SK-N-SH treated with all-trans-retinoic acid at 6 μM for 48 hours (cell line): ENCODE measurements at regions not wholly inside any gene's neighbourhood (a gene's known extent, or its start where the extent isn't known, plus 50 kb on each side); places are given as distances from the start of the nearest gene placed in this dataset.
"Not testable (repeated sequence)": the region's sequence is repeated elsewhere in the genome, so short reads cannot be mapped to it uniquely, and the experiment has no call there.

Experiments used
- ATAC-seq: fragments of 200-7000 bp; cut with Tn5 transposase; 3 replicates; pipeline ENCODE4 v1.9.1; 2020; ENCODE audit warnings: mild to moderate bottlenecking, moderate library complexity
- ARNTL ChIP-seq: fragments of 450-650 bp; formaldehyde crosslinking; IDR thresholded peaks from 2 replicates; pipeline ENCODE4 v1.5.0; 2020; ENCODE audit warnings: low read depth, mild to moderate bottlenecking, moderate library complexity, borderline replicate concordance
- BACH2 ChIP-seq: fragments of 250-450 bp; sonication (Bioruptor Pico); IDR thresholded peaks from 2 replicates; pipeline ENCODE4 v1.9.0; 2021; ENCODE audit warnings: mild to moderate bottlenecking, borderline replicate concordance
- CREB5 ChIP-seq: fragments of 250-450 bp; sonication (Bioruptor Pico); IDR thresholded peaks from 2 replicates; pipeline ENCODE4 v1.5.1; 2020; ENCODE audit warnings: low read depth, mild to moderate bottlenecking, moderate library complexity
- CSDC2 ChIP-seq: fragments of 250-450 bp; sonication (Bioruptor Pico); IDR thresholded peaks from 2 replicates; pipeline ENCODE4 v1.5.0; 2020; ENCODE audit warnings: mild to moderate bottlenecking, moderate library complexity
- CSRNP3 ChIP-seq: fragments of 250-450 bp; sonication (Bioruptor Pico); IDR thresholded peaks from 2 replicates; pipeline ENCODE4 v1.5.1; 2021; ENCODE audit warnings: mild to moderate bottlenecking, moderate library complexity
- ESRRG ChIP-seq: fragments of 250-450 bp; sonication (Bioruptor Pico); IDR thresholded peaks from 2 replicates; pipeline ENCODE4 v1.6.1; 2021; ENCODE audit warnings: mild to moderate bottlenecking
- GLIS3 ChIP-seq: fragments of 250-450 bp; sonication (Bioruptor Pico); IDR thresholded peaks from 2 replicates; pipeline ENCODE4 v1.5.0; 2020; ENCODE audit warnings: mild to moderate bottlenecking, moderate library complexity
- OSR1 ChIP-seq: fragments of 250-450 bp; sonication (Bioruptor Pico); IDR thresholded peaks from 2 replicates; pipeline ENCODE4 v1.8.0; 2022; ENCODE audit warnings: moderate library complexity, mild to moderate bottlenecking, inconsistent platforms
- RARB ChIP-seq: fragments of 250-450 bp; sonication (Bioruptor Pico); IDR thresholded peaks from 2 replicates; pipeline ENCODE4 v1.8.0; 2021; ENCODE audit warnings: mild to moderate bottlenecking, moderate library complexity
- SNAI2 ChIP-seq: fragments of 250-450 bp; sonication (Bioruptor Pico); IDR thresholded peaks from 2 replicates; pipeline ENCODE4 v1.5.0; 2020; ENCODE audit warnings: mild to moderate bottlenecking, moderate library complexity
- TCF4 ChIP-seq: fragments of 250-450 bp; sonication (Bioruptor Pico); IDR thresholded peaks from 2 replicates; pipeline ENCODE4 v1.8.0; 2021; ENCODE audit warnings: mild to moderate bottlenecking, moderate library complexity, borderline replicate concordance
- TOX ChIP-seq: fragments of 250-450 bp; sonication (Bioruptor Pico); IDR thresholded peaks from 2 replicates; pipeline ENCODE4 v1.8.0; 2021; ENCODE audit warnings: mild to moderate bottlenecking, moderate library complexity, borderline replicate concordance
- TSHZ2 ChIP-seq: fragments of 250-450 bp; sonication (Bioruptor Pico); IDR thresholded peaks from 2 replicates; pipeline ENCODE4 v1.5.0; 2020; ENCODE audit warnings: mild to moderate bottlenecking, moderate library complexity
- ZC3H10 ChIP-seq: fragments of 250-450 bp; sonication (Bioruptor Pico); IDR thresholded peaks from 2 replicates; pipeline ENCODE4 v1.5.1; 2021; ENCODE audit warnings: mild to moderate bottlenecking, moderate library complexity
- ZNF70 ChIP-seq: fragments of 450-650 bp; formaldehyde crosslinking; IDR thresholded peaks from 2 replicates; pipeline ENCODE4 v1.5.0; 2020; ENCODE audit warnings: mild to moderate bottlenecking, moderate library complexity
- TF ChIP-seq, protein P1 (sequence below): fragments of 250-450 bp; sonication (Bioruptor Pico); IDR thresholded peaks from 2 replicates; pipeline ENCODE4 v1.8.0; 2021; ENCODE audit warnings: low read depth, mild to moderate bottlenecking, moderate library complexity, borderline replicate concordance
- TF ChIP-seq, protein P2 (sequence below): fragments of 250-450 bp; sonication (Bioruptor Pico); IDR thresholded peaks from 2 replicates; pipeline ENCODE4 v1.8.0; 2020; ENCODE audit warnings: mild to moderate bottlenecking, moderate library complexity, borderline replicate concordance

- TF ChIP-seq ZC3H10, result no peak
- TF ChIP-seq BACH2 (CRISPR knock-in tag), result no peak
- TF ChIP-seq RARB (CRISPR knock-in tag), result no peak
- no peak for TF ChIP-seq TSHZ2 (CRISPR knock-in tag)
- no peak for TF ChIP-seq GLIS3 (CRISPR knock-in tag)
- TF ChIP-seq CREB5 (CRISPR knock-in tag), result no peak
- TF ChIP-seq, all 23 proteins: peak for 0
- no peak for ATAC-seq
Measured at GRCh38 chr1:118479351-118479750, 294.3 kb upstream of the SPAG17 start.

GRCh38 chr1:118473825-118474224 lies 288.8 kb upstream of the SPAG17 start:
- TF ChIP-seq CREB5 (CRISPR knock-in tag) (no peak), RARB (CRISPR knock-in tag) (no peak), TSHZ2 (CRISPR knock-in tag) (no peak), ESRRG (no peak), CSDC2 (CRISPR knock-in tag) (no peak), BACH2 (CRISPR knock-in tag) (no peak), TOX (CRISPR knock-in tag) (no peak), ZNF70 (CRISPR knock-in tag) (no peak), SNAI2 (CRISPR knock-in tag) (no peak), GLIS3 (CRISPR knock-in tag) (no peak), OSR1 (CRISPR knock-in tag) (no peak), ARNTL (CRISPR knock-in tag) (no peak), CSRNP3 (CRISPR knock-in tag) (no peak)
- TF ChIP-seq, protein P1, sequence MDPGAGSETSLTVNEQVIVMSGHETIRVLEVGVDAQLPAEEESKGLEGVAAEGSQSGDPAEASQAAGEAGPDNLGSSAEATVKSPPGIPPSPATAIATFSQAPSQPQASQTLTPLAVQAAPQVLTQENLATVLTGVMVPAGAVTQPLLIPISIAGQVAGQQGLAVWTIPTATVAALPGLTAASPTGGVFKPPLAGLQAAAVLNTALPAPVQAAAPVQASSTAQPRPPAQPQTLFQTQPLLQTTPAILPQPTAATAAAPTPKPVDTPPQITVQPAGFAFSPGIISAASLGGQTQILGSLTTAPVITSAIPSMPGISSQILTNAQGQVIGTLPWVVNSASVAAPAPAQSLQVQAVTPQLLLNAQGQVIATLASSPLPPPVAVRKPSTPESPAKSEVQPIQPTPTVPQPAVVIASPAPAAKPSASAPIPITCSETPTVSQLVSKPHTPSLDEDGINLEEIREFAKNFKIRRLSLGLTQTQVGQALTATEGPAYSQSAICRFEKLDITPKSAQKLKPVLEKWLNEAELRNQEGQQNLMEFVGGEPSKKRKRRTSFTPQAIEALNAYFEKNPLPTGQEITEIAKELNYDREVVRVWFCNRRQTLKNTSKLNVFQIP, result no peak
- no peak for ATAC-seq

DNA sequence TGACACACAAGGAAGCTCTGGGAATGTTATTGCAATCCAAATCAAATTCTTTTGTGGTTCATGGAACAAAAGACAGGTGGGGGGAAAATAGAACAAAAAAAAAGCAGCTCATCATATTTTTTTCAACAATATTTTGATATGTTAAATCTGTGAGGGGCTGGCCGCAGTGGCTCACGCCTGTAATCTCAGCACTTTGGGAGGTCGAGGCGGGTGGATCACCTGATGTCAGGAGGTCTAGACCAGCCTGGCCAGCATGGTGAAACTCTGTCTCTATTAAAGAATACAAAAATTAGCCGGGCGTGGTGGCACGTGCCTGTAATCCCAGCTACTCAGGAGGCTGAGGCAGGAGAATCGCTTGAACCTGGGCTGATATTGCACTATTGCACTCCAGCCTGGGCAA lies 279.4 kb upstream of the SPAG17 start:
- ATAC-seq, result not testable (repeated sequence)

GRCh38 chr1:118461154-118461553 lies 276.1 kb upstream of the SPAG17 start:
- no peak for ATAC-seq
- TF ChIP-seq, protein P1, result no peak
- TF ChIP-seq CSRNP3 (CRISPR knock-in tag) (no peak), TOX (CRISPR knock-in tag) (no peak), TCF4 (CRISPR knock-in tag) (no peak), ARNTL (CRISPR knock-in tag) (no peak), ZC3H10 (no peak)
- TF ChIP-seq, protein P2, sequence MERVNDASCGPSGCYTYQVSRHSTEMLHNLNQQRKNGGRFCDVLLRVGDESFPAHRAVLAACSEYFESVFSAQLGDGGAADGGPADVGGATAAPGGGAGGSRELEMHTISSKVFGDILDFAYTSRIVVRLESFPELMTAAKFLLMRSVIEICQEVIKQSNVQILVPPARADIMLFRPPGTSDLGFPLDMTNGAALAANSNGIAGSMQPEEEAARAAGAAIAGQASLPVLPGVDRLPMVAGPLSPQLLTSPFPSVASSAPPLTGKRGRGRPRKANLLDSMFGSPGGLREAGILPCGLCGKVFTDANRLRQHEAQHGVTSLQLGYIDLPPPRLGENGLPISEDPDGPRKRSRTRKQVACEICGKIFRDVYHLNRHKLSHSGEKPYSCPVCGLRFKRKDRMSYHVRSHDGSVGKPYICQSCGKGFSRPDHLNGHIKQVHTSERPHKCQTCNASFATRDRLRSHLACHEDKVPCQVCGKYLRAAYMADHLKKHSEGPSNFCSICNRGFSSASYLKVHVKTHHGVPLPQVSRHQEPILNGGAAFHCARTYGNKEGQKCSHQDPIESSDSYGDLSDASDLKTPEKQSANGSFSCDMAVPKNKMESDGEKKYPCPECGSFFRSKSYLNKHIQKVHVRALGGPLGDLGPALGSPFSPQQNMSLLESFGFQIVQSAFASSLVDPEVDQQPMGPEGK (CRISPR knock-in tag), result no peak
